H9 (cell line): ENCODE measurements at regions not wholly inside any gene's neighbourhood (a gene's known extent, or its start where the extent isn't known, plus 50 kb on each side); places are given as distances from the start of the nearest gene placed in this dataset.

Source experiments
- DNase-seq: peaks from one replicate; pipeline ENCODE4 v3.0.0-alpha.2; 2017
- H2AFZ ChIP-seq: one replicate; pipeline ENCODE4 v1.6.1; 2013; ENCODE audit warnings: mild to moderate bottlenecking, low read length, control low read depth, moderate library complexity
- H2AK5ac ChIP-seq: 2 replicates; pipeline ENCODE4 v1.6.1; 2013; ENCODE audit warnings: low read length, control low read depth, mixed read lengths; ENCODE audit not compliant: insufficient read length
- H2BK120ac ChIP-seq: one replicate; pipeline ENCODE4 v1.6.1; 2013; ENCODE audit warnings: low read depth, mild to moderate bottlenecking, low read length, control low read depth, inconsistent platforms; ENCODE audit not compliant: poor library complexity, severe bottlenecking
- H2BK12ac ChIP-seq: 2 replicates; pipeline ENCODE4 v1.6.1; 2013; ENCODE audit warnings: low read length, control low read depth, mixed read lengths, low read depth; ENCODE audit not compliant: insufficient read length
- H2BK15ac ChIP-seq: 2 replicates; pipeline ENCODE4 v1.6.1; 2013; ENCODE audit warnings: low read depth, low read length, control low read depth
- H2BK20ac ChIP-seq: one replicate; pipeline ENCODE4 v1.6.1; 2013; ENCODE audit warnings: low read depth, mild to moderate bottlenecking, low read length, control low read depth, inconsistent platforms; ENCODE audit not compliant: poor library complexity, severe bottlenecking
- H2BK5ac ChIP-seq: 2 replicates; pipeline ENCODE4 v1.6.1; 2013; ENCODE audit warnings: low read length, control low read depth, mixed read lengths; ENCODE audit not compliant: insufficient read length
- H3K14ac ChIP-seq: 2 replicates; pipeline ENCODE4 v1.6.1; 2013; ENCODE audit warnings: low read length, control low read depth; ENCODE audit not compliant: insufficient read depth
- H3K18ac ChIP-seq: 2 replicates; pipeline ENCODE4 v1.6.1; 2013; ENCODE audit warnings: low read depth, mild to moderate bottlenecking, mixed read lengths, low read length, control low read depth; ENCODE audit not compliant: insufficient read length
- H3K23ac ChIP-seq: 2 replicates; pipeline ENCODE4 v1.6.1; 2013; ENCODE audit warnings: low read length, control low read depth, mixed read lengths, low read depth; ENCODE audit not compliant: insufficient read length
- H3K23me2 ChIP-seq: 2 replicates; pipeline ENCODE4 v1.6.1; 2013; ENCODE audit warnings: low read depth, mild to moderate bottlenecking, mixed read lengths, low read length, control low read depth; ENCODE audit not compliant: insufficient read length, poor library complexity, severe bottlenecking
- H3K27ac ChIP-seq: 2 replicates; pipeline ENCODE4 v1.5.1; 2013; ENCODE audit warnings: low read length, control low read depth, mixed read lengths, low read depth; ENCODE audit not compliant: insufficient read length
- H3K27me3 ChIP-seq: 2 replicates; pipeline ENCODE4 v1.6.1; 2013; ENCODE audit warnings: low read length, control low read depth, inconsistent platforms; ENCODE audit not compliant: insufficient read depth
- H3K4ac ChIP-seq: 2 replicates; pipeline ENCODE4 v1.6.1; 2013; ENCODE audit warnings: low read depth, mild to moderate bottlenecking, control low read depth, inconsistent platforms, low read length, moderate library complexity
- H3K4me1 ChIP-seq: 2 replicates; pipeline ENCODE4 v1.6.1; 2013; ENCODE audit warnings: low read length, control low read depth, inconsistent platforms; ENCODE audit not compliant: insufficient read depth
- H3K4me2 ChIP-seq: 2 replicates; pipeline ENCODE4 v1.6.1; 2013; ENCODE audit warnings: low read length, control low read depth, mixed read lengths; ENCODE audit not compliant: insufficient read length, insufficient read depth
- H3K56ac ChIP-seq: 2 replicates; pipeline ENCODE4 v1.6.1; 2013; ENCODE audit warnings: low read depth, mild to moderate bottlenecking, mixed read lengths, low read length, control low read depth; ENCODE audit not compliant: insufficient read length
- H3K79me1 ChIP-seq: 2 replicates; pipeline ENCODE4 v1.6.1; 2013; ENCODE audit warnings: low read depth, mild to moderate bottlenecking, moderate library complexity, low read length, control low read depth, inconsistent platforms; ENCODE audit not compliant: insufficient read depth, poor library complexity, severe bottlenecking
- H3K79me2 ChIP-seq: 2 replicates; pipeline ENCODE4 v1.6.1; 2013; ENCODE audit warnings: low read length, control low read depth, inconsistent platforms; ENCODE audit not compliant: insufficient read depth
- H3K9ac ChIP-seq: 2 replicates; pipeline ENCODE4 v1.6.1; 2013; ENCODE audit warnings: low read length, control low read depth, mixed read lengths; ENCODE audit not compliant: insufficient read length; ENCODE audit errors: extremely low read depth
- H3K9me3 ChIP-seq: one replicate; pipeline ENCODE4 v1.6.1; 2013; ENCODE audit warnings: low read depth, low read length, inconsistent platforms; ENCODE audit not compliant: control insufficient read depth
- H3T11ph ChIP-seq: one replicate; pipeline ENCODE4 v1.6.1; 2013; ENCODE audit warnings: mild to moderate bottlenecking, low read length, control low read depth, inconsistent platforms
- H4K20me1 ChIP-seq: one replicate; pipeline ENCODE4 v1.6.1; 2013; ENCODE audit not compliant: control insufficient read depth, insufficient read length, insufficient read depth
- H4K5ac ChIP-seq: 2 replicates; pipeline ENCODE4 v1.6.1; 2013; ENCODE audit warnings: low read depth, mild to moderate bottlenecking, mixed read lengths, low read length, control low read depth; ENCODE audit not compliant: insufficient read length
- H4K8ac ChIP-seq: replicated peaks from 2 replicates; pipeline ENCODE4 v1.6.1; 2013; ENCODE audit warnings: low read length, control low read depth, mixed read lengths, low read depth; ENCODE audit not compliant: insufficient read length
- H4K91ac ChIP-seq: 2 replicates; pipeline ENCODE4 v1.6.1; 2013; ENCODE audit warnings: low read depth, mild to moderate bottlenecking, moderate library complexity, mixed read lengths, low read length, control low read depth; ENCODE audit not compliant: insufficient read length
- H3K27ac Mint-ChIP-seq, 3 experiments: 2 replicates in 2 of 3; 3 replicates in 1 of 3; pipeline ENCODE4 v1.8.0; 2020 to 2021; ENCODE audit warnings: mixed read lengths in 3 of 3, mild to moderate bottlenecking in 1 of 3, moderate library complexity in 1 of 3
- H3K27me3 Mint-ChIP-seq: 2 replicates; pipeline ENCODE4 v1.8.0; 2021; ENCODE audit warnings: low read depth, mild to moderate bottlenecking, moderate library complexity, mixed read lengths
- H3K36me3 Mint-ChIP-seq, 3 experiments: 2 replicates in 2 of 3; 3 replicates in 1 of 3; pipeline ENCODE4 v1.8.0; 2020 to 2021; ENCODE audit warnings: low read depth in 3 of 3, mixed read lengths in 3 of 3; ENCODE audit not compliant: insufficient read depth in 1 of 3
- H3K4me1 Mint-ChIP-seq, 2 experiments: 2 replicates each; pipeline ENCODE4 v1.8.0; 2020; ENCODE audit warnings: mixed read lengths in 2 of 2
- H3K4me3 Mint-ChIP-seq, 2 experiments: 2 replicates in 1 of 2; 3 replicates in 1 of 2; pipeline ENCODE4 v1.8.0; 2020 to 2021; ENCODE audit warnings: mild to moderate bottlenecking in 2 of 2, mixed read lengths in 2 of 2, moderate library complexity in 1 of 2
- H3K9me3 Mint-ChIP-seq, 2 experiments: 2 replicates in 1 of 2; 3 replicates in 1 of 2; pipeline ENCODE4 v1.8.0; 2020; ENCODE audit warnings: mild to moderate bottlenecking in 2 of 2, mixed read lengths in 2 of 2, moderate library complexity in 1 of 2
- WGBS: extraction: QIAGEN DNeasy Blood & Tissue Kit; methylation state at CpG from one replicate; pipeline ENCODE4 v1.1.7; 2013; ENCODE audit warnings: missing lambda C conversion rate, low lambda C conversion rate, mixed read lengths; ENCODE audit not compliant: insufficient read length; ENCODE audit errors: extremely low coverage; 5-methylcytosine and 5-hydroxymethylcytosine counted together
- TF ChIP-seq, protein P1 (sequence below): fragments of 200-600 bp; sonication (generic); conservative IDR thresholded peaks from 3 replicates; pipeline ENCODE4 v1.8.0; 2021; ENCODE audit warnings: antibody characterized with exemption, mild to moderate bottlenecking

DNA sequence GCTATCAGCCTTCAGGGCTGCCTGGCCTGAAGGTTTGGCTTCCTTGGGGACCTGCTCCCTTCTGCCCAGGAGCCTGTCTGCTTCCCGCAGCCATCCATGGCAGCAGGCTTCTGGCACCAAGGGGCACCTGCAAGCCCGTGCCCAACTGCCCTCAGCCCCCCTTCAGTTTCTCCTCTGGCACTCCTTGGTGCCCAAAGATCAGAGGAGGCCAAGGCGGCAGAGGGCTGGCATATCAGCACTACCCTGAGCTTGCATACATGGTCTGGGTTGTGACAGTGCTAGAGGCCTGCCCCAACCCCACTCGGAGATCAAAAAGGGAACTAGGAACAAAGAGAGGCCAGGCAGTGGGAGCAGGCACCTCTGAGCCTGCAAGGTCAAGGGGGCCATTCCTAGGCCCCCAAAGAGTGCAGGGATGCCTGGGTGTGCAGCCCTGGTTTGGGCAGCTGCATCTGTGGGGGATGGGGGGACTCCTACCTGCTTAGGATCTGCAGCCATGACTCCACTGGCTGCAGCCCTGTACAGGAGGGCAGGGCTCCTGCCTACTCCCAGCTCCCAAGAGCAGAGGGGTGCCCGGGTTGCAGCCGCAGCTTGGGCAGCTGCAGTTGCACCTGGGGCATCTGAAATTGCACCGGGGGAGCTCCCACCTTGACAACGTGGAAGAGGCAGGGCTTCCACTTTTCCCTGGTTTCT is 76.2 kb upstream of the TP63 start:
- Histone ChIP-seq H2BK20ac (no peak overlapping the region), H3K56ac (no peak overlapping the region), H4K91ac (no peak overlapping the region), H3K23me2 (no peaks in the 10 kb centered on the region), H3K4ac (no peak overlapping the region; the same call in 1 of the 2 replicates), H3K23ac (no peak overlapping the region), H2BK15ac (no peak overlapping the region), H2BK120ac (no peak overlapping the region), H3K79me1 (no peaks in the 10 kb centered on the region), H3K9ac (no peak overlapping the region), H4K5ac (no peak overlapping the region), H3K79me2 (no peaks in the 10 kb centered on the region), H3K27me3 (no peaks in the 10 kb centered on the region), H3K4me1 (no peaks in the 10 kb centered on the region), H4K8ac (no peak overlapping the region), H3T11ph (no peak overlapping the region), H4K20me1 (no peaks in the 10 kb centered on the region), H3K4me2 (no peak overlapping the region), H2BK5ac (no peak overlapping the region), H3K9me3 (no peaks in the 10 kb centered on the region), H2AK5ac (no peak overlapping the region), H2BK12ac (no peak overlapping the region), H3K27ac (no peak overlapping the region), H3K14ac (no peak overlapping the region), H2AFZ (no peak overlapping the region), H3K18ac (no peak overlapping the region)
- H3K36me3 Mint-ChIP-seq: no peaks in the 10 kb centered on the region
- H3K4me3 Mint-ChIP-seq: no peak overlapping the region
- no peak for DNase-seq
- no peaks in the 10 kb centered on the region for H3K27me3 Mint-ChIP-seq
- no peaks in the 10 kb centered on the region for H3K4me1 Mint-ChIP-seq
- peaks cover 3% of the 10 kb centered on the region in 2 experiments; a peak in 2 of 5 replicates for H3K9me3 Mint-ChIP-seq
- no CpG with 5 or more reads among the region's 8 CpGs for WGBS
- H3K27ac Mint-ChIP-seq: no peak overlapping the region
- TF ChIP-seq, protein P1, sequence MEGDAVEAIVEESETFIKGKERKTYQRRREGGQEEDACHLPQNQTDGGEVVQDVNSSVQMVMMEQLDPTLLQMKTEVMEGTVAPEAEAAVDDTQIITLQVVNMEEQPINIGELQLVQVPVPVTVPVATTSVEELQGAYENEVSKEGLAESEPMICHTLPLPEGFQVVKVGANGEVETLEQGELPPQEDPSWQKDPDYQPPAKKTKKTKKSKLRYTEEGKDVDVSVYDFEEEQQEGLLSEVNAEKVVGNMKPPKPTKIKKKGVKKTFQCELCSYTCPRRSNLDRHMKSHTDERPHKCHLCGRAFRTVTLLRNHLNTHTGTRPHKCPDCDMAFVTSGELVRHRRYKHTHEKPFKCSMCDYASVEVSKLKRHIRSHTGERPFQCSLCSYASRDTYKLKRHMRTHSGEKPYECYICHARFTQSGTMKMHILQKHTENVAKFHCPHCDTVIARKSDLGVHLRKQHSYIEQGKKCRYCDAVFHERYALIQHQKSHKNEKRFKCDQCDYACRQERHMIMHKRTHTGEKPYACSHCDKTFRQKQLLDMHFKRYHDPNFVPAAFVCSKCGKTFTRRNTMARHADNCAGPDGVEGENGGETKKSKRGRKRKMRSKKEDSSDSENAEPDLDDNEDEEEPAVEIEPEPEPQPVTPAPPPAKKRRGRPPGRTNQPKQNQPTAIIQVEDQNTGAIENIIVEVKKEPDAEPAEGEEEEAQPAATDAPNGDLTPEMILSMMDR: no peak
